ENCODE measurements at regions not wholly inside any gene's neighbourhood (a gene's known extent, or its start where the extent isn't known, plus 50 kb on each side); places are given as distances from the start of the nearest gene placed in this dataset.

- H3K9me3 Mint-ChIP-seq: no peaks in the 10 kb centered on the region; a peak in 2 of 5 replicates
- Histone ChIP-seq H2BK120ac (ENCODE audit: low read depth, low read length, poor library complexity, severe bottlenecking) (no peak overlapping the region), H3K4ac (ENCODE audit: low read depth, low read length) (no peak overlapping the region), H2BK12ac (ENCODE audit: insufficient read length, low read depth, low read length) (no peak overlapping the region), H3K4me2 (ENCODE audit: insufficient read depth, insufficient read length, low read length) (no peak overlapping the region), H2BK20ac (ENCODE audit: low read depth, low read length, poor library complexity, severe bottlenecking) (no peak overlapping the region), H3T11ph (ENCODE audit: low read length) (no peak overlapping the region), H3K79me2 (ENCODE audit: insufficient read depth, low read length) (no peaks in the 10 kb centered on the region), H3K56ac (ENCODE audit: insufficient read length, low read depth, low read length) (no peak overlapping the region), H3K79me1 (ENCODE audit: insufficient read depth, low read depth, low read length, poor library complexity, severe bottlenecking) (no peaks in the 10 kb centered on the region), H3K27me3 (ENCODE audit: insufficient read depth, low read length) (no peaks in the 10 kb centered on the region), H3K4me1 (ENCODE audit: insufficient read depth, low read length) (peaks cover 9% of the 10 kb centered on the region), H2BK15ac (ENCODE audit: low read depth, low read length) (no peak overlapping the region), H2AFZ (ENCODE audit: low read length) (peak overlapping the region; percentile 49), H4K20me1 (ENCODE audit: control insufficient read depth, insufficient read depth, insufficient read length) (no peaks in the 10 kb centered on the region), H3K9me3 (ENCODE audit: control insufficient read depth, low read depth, low read length) (no peaks in the 10 kb centered on the region), H4K91ac (ENCODE audit: insufficient read length, low read depth, low read length) (no peak overlapping the region), H3K18ac (ENCODE audit: insufficient read length, low read depth, low read length) (no peak overlapping the region), H3K23ac (ENCODE audit: insufficient read length, low read depth, low read length) (no peak overlapping the region), H3K23me2 (ENCODE audit: insufficient read length, low read depth, low read length, poor library complexity, severe bottlenecking) (peaks cover 2% of the 10 kb centered on the region), H3K14ac (ENCODE audit: insufficient read depth, low read length) (no peak overlapping the region), H3K9ac (ENCODE audit: extremely low read depth, insufficient read length, low read length) (no peak overlapping the region), H4K8ac (replicated peaks; ENCODE audit: insufficient read length, low read depth, low read length) (no peak overlapping the region), H2AK5ac (ENCODE audit: insufficient read length, low read length) (no peak overlapping the region), H2BK5ac (ENCODE audit: insufficient read length, low read length) (no peak overlapping the region), H4K5ac (ENCODE audit: insufficient read length, low read depth, low read length) (no peak overlapping the region), H3K27ac (ENCODE audit: insufficient read length, low read depth, low read length) (no peak overlapping the region)
- H3K27me3 Mint-ChIP-seq (ENCODE audit: low read depth): no peaks in the 10 kb centered on the region
- H3K4me3 Mint-ChIP-seq: no peak overlapping the region
- H3K36me3 Mint-ChIP-seq (ENCODE audit: insufficient read depth in 1 of 3, low read depth in 3 of 3): no peaks in the 10 kb centered on the region; a peak in 1 of 7 replicates
- H3K4me1 Mint-ChIP-seq: peaks cover 25% of the 10 kb centered on the region in 2 experiments
- WGBS (ENCODE audit: extremely low coverage, insufficient read length, low lambda C conversion rate): no CpG with 5 or more reads among the region's 12 CpGs
- DNase-seq: peak; percentile 43
- peak; percentile 65 for TF ChIP-seq CTCF (conservative IDR thresholded peaks at IDR 0.05)
- 0 out of 7 replicates have a peak overlapping the region, but pooled peaks of 2 of the 3 experiments have one; percentile 29 to 61 for H3K27ac Mint-ChIP-seq
These were observed 52.4 kb upstream of the ITGB1 start for GRCh38 chr10:33010132-33011037.

Measured in H9 (cell line).